AG04449 (cell line): ENCODE measurements at regions not wholly inside any gene's neighbourhood (a gene's known extent, or its start where the extent isn't known, plus 50 kb on each side); places are given as distances from the start of the nearest gene placed in this dataset.

Source experiments
- CTCF ChIA-PET: fragments of 350-600 bp; formaldehyde crosslinking; extraction: SDS; loops from one replicate; lab custom pipeline; 2021; ENCODE audit warnings: antibody characterized with exemption; lab: Yijun Ruan, JAX
- POLR2A ChIA-PET: fragments of 400-600, 350-600 bp; formaldehyde crosslinking; extraction: SDS; loops from one replicate; lab custom pipeline; 2020; ENCODE audit warnings: antibody characterized with exemption, inconsistent platforms; lab: Yijun Ruan, JAX
- DNase-seq: peaks from one replicate; pipeline ENCODE4 v3.0.0-alpha.2; 2010; ENCODE audit warnings: low read depth, low spot score
- H3K4me3 ChIP-seq: 2 replicates; pipeline ENCODE4 v1.5.1; 2011; ENCODE audit warnings: low read depth, mild to moderate bottlenecking, control low read depth, low read length
- TF ChIP-seq, protein P1 (sequence below): IDR thresholded peaks from one replicate; pipeline ENCODE4 v1.5.1; 2011; ENCODE audit warnings: mild to moderate bottlenecking, moderate library complexity, low read length, control low read depth, inconsistent platforms; ENCODE audit not compliant: insufficient read depth; ENCODE audit errors: missing control alignments

DNA sequence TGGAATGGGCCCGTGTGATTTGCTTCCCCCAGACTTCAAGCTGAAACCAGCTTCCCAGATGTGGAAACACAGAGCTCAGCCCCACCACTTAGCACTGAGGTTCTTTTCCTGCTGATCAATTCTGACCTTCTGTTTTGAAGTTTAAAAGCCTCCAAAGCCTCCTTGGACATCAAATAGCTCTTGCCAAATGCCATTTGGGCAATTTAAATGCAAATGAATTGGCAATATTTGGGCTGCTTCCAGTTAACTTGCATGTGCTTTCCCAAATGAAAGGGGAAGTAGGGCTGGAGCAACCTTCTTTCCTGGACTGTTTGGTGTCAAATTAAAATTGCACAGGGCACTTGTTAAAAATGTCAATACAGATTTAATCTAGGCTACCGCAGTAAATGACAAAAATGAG lies 710.5 kb downstream of the TLR4 start:
- CTCF ChIA-PET = no interaction called here
- TF ChIP-seq, protein P1, sequence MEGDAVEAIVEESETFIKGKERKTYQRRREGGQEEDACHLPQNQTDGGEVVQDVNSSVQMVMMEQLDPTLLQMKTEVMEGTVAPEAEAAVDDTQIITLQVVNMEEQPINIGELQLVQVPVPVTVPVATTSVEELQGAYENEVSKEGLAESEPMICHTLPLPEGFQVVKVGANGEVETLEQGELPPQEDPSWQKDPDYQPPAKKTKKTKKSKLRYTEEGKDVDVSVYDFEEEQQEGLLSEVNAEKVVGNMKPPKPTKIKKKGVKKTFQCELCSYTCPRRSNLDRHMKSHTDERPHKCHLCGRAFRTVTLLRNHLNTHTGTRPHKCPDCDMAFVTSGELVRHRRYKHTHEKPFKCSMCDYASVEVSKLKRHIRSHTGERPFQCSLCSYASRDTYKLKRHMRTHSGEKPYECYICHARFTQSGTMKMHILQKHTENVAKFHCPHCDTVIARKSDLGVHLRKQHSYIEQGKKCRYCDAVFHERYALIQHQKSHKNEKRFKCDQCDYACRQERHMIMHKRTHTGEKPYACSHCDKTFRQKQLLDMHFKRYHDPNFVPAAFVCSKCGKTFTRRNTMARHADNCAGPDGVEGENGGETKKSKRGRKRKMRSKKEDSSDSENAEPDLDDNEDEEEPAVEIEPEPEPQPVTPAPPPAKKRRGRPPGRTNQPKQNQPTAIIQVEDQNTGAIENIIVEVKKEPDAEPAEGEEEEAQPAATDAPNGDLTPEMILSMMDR = no peak
- POLR2A ChIA-PET = no interaction called here
- DNase-seq = no peak
- no peak overlapping the region for H3K4me3 ChIP-seq

DNA sequence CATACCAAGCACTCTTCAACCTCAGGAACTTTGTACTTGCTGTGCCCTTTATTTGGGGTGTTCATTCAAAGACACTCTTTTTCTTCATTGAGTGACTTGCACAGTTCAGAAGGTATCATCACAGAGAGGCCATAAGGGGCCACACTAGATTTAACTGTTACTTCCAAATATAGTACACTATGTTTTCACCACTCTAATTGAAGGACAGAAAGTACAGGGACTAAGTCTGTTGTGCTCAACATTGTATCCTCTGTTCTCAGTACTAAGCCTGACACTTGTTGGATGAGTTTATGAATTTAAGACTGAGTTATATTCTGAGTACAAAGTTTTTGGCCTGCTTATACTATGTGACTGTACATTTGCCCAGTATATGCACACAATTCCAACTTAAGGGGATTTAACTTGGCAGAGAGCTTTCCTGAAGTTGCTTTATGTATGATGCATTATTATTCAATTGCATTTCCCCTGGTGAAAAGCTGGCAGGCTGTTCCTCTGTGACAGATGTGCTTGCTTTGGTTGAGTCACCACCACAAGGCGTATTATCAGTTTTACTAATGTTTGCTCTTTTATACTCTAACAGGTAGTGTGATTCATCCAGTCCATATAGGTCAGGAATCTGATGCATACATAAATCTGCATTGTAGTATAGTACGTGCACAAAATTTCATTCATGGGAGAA lies 714.8 kb downstream of the TLR4 start:
- POLR2A ChIA-PET = no interaction called here
- no peak overlapping the region for H3K4me3 ChIP-seq

DNA sequence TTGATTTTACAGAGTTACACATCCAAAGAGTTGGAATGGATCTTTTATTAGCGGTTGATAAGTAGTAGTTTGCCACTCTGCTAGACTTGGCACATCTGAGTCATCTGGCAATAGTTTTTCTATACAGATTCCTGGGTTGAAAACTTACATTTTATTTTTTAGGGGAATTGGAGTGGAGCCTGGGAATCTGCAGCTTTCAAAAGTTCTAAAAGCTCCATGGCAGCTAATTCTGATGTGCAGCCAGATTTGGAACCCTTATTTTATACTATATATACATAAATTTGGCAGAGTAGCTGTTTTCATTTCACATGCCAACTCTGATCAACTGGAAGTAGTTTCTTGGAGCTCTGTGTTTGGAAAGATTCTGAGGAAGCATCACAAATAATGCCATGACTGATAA lies 715.5 kb downstream of the TLR4 start:
- POLR2A ChIA-PET = no interaction called here
- TF ChIP-seq, protein P1 = no peak
- CTCF ChIA-PET = no interaction called here

More for the DNA sequence above, 714.8 kb downstream of the TLR4 start:
- TF ChIP-seq, protein P1 = no peak
- no peak for DNase-seq
- CTCF ChIA-PET = no interaction called here

DNA sequence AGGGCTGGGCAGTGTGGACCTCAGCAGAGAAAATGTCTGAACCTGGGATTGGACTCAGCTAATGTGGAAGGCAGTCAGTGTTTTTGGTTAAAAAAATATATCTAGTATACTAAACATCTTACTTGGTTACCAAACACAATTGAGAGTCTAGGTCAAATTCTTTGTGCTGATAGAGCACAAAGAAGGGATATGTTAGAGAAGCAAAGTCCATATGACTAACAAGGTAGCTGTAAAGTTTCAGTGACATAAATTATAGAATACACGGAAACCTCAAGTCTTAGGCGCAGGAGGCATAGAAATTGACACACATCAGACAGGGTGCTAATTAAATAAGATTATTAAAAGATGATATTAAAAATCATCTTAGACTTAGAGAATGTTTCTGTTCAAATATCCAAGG lies 718.3 kb downstream of the TLR4 start:
- POLR2A ChIA-PET = no interaction called here
- CTCF ChIA-PET = no interaction called here
- TF ChIP-seq, protein P1 = no peak
- DNase-seq = no peak
- no peak overlapping the region for H3K4me3 ChIP-seq

More for the DNA sequence above, 715.5 kb downstream of the TLR4 start:
- no peak for DNase-seq
- no peak overlapping the region for H3K4me3 ChIP-seq

DNA sequence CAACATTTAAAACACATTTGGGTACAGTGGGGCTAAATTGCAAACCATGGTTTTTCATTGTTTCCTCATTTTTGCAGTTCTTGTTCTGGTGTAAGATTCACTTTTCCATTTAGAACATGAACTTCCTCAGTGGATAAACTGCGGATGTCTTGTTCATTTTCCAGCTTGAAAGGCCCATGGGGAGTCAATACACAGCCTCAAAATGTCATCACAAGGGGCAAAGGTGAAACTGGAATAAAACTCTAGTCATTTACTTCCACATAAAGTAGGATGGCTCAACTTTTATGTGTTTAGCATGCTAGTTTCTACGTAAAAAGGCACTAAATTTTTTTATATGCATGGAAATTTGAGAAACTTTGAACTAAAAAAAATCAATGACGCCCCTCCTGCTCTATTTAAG lies 718.8 kb downstream of the TLR4 start:
- ChIA-PET POLR2A (no interaction called here), CTCF (no interaction called here)

DNA sequence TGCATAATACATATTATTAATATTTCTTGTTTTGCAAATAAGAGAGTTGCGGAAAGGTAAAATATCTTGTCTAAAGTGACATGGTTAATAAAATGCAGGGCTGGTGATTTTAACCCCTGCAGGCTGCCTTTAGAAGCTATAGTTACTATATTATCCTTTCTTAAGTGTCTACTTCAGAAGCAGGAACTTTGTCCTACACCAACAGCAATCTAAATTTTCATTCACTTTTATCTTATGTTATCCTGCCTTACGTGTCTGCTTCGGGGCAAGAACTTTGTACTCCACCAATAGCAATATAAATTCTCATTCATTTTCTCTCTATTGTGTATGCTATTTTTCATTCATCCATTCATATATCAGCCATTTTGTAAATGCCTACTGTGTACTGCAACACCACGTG lies 719.5 kb downstream of the TLR4 start:
- CTCF ChIA-PET = no interaction called here
- DNase-seq = no peak
- no peak overlapping the region for H3K4me3 ChIP-seq
- TF ChIP-seq, protein P1 = no peak
- POLR2A ChIA-PET = no interaction called here

More for the DNA sequence above, 718.8 kb downstream of the TLR4 start:
- no peak overlapping the region for H3K4me3 ChIP-seq
- no peak for DNase-seq
- TF ChIP-seq, protein P1 = no peak
